GM23338 (cell line): ENCODE measurements at regions not wholly inside any gene's neighbourhood (a gene's known extent, or its start where the extent isn't known, plus 50 kb on each side); places are given as distances from the start of the nearest gene placed in this dataset.

Source experiments
- ATAC-seq: fragments of 200-7000 bp; cut with Tn5 transposase; 3 replicates; pipeline ENCODE4 v1.9.1; 2020
- DNase-seq: peaks from one replicate; pipeline ENCODE4 v3.0.0-alpha.2; 2015; ENCODE audit warnings: low spot score
- H2AFZ ChIP-seq: fragments of 200-600 bp; sonication (generic); 2 replicates; pipeline ENCODE4 v1.8.0; 2016; ENCODE audit warnings: antibody characterized with exemption, mild to moderate bottlenecking, moderate library complexity
- H3F3A ChIP-seq: fragments of 200-600 bp; sonication (generic); replicated peaks from 2 replicates; pipeline ENCODE4 v1.8.0; 2017; ENCODE audit warnings: antibody characterized with exemption, mixed run types, low read depth
- H3K27ac ChIP-seq: fragments of 200-600 bp; sonication (generic); 2 replicates; pipeline ENCODE4 v1.6.1; 2016; ENCODE audit warnings: low read depth
- H3K27me3 ChIP-seq: fragments of 200-600 bp; sonication (generic); 2 replicates; pipeline ENCODE4 v1.8.0; 2016; ENCODE audit warnings: mild to moderate bottlenecking, mixed run types, moderate library complexity; ENCODE audit not compliant: insufficient read depth
- H3K36me3 ChIP-seq: fragments of 200-600 bp; sonication (generic); 2 replicates; pipeline ENCODE4 v1.8.0; 2016; ENCODE audit warnings: mild to moderate bottlenecking; ENCODE audit not compliant: insufficient read depth
- H3K4me1 ChIP-seq: fragments of 200-600 bp; sonication (generic); 2 replicates; pipeline ENCODE4 v1.8.0; 2016; ENCODE audit warnings: mild to moderate bottlenecking, moderate library complexity; ENCODE audit not compliant: insufficient read depth
- H3K4me2 ChIP-seq: fragments of 200-600 bp; sonication (generic); 2 replicates; pipeline ENCODE4 v1.7.1; 2017; ENCODE audit warnings: mixed run types
- H3K4me3 ChIP-seq: fragments of 200-600 bp; sonication (generic); 2 replicates; pipeline ENCODE4 v1.6.1; 2016; ENCODE audit warnings: mixed run types
- H3K79me2 ChIP-seq: fragments of 200-600 bp; sonication (generic); replicated peaks from 2 replicates; pipeline ENCODE4 v1.8.0; 2017; ENCODE audit warnings: mild to moderate bottlenecking; ENCODE audit not compliant: insufficient read depth
- H3K9me2 ChIP-seq: fragments of 200-600 bp; sonication (generic); 2 replicates; pipeline ENCODE4 v1.8.0; 2017; ENCODE audit not compliant: insufficient read depth
- H4K20me1 ChIP-seq: fragments of 200-600 bp; sonication (generic); replicated peaks from 2 replicates; pipeline ENCODE4 v1.8.0; 2017; ENCODE audit warnings: mild to moderate bottlenecking; ENCODE audit not compliant: insufficient read depth
- H3K27ac Mint-ChIP-seq: 2 replicates; pipeline ENCODE4 v1.8.0; 2020; ENCODE audit warnings: inconsistent platforms, mild to moderate bottlenecking, moderate library complexity, mixed read lengths
- H3K27me3 Mint-ChIP-seq: 3 replicates; pipeline ENCODE4 v1.8.0; 2022; ENCODE audit warnings: low read depth, mild to moderate bottlenecking, moderate library complexity, mixed read lengths, inconsistent platforms; ENCODE audit not compliant: insufficient read depth, poor library complexity
- H3K36me3 Mint-ChIP-seq: 3 replicates; pipeline ENCODE4 v1.8.0; 2021; ENCODE audit warnings: low read depth, mild to moderate bottlenecking, inconsistent platforms, moderate library complexity, mixed read lengths
- H3K4me1 Mint-ChIP-seq: 3 replicates; pipeline ENCODE4 v1.8.0; 2020; ENCODE audit warnings: mild to moderate bottlenecking, inconsistent platforms, mixed read lengths
- H3K4me3 Mint-ChIP-seq: 3 replicates; pipeline ENCODE4 v1.8.0; 2021; ENCODE audit warnings: moderate library complexity, mild to moderate bottlenecking, inconsistent platforms, mixed read lengths
- H3K9me3 Mint-ChIP-seq: 3 replicates; pipeline ENCODE4 v1.8.0; 2020; ENCODE audit warnings: moderate library complexity, mild to moderate bottlenecking, inconsistent platforms, mixed read lengths
- CTCF ChIP-seq, 2 experiments: fragments of 200-600 bp in 1 of 2; sonication (generic) in 1 of 2; conservative IDR thresholded peaks; 2 replicates each; pipeline versions ENCODE4 v1.5.1 to v1.6.1; 2016 to 2017; ENCODE audit warnings: antibody characterized with exemption in 2 of 2, low read depth in 2 of 2, mild to moderate bottlenecking in 2 of 2, moderate library complexity in 1 of 2
- EZH2phosphoT487 ChIP-seq: fragments of 200-600 bp; sonication (generic); IDR thresholded peaks from one replicate; pipeline ENCODE4 v1.8.1; 2018; ENCODE audit warnings: antibody characterized with exemption; ENCODE audit not compliant: unreplicated experiment
- POLR2AphosphoS5 ChIP-seq: IDR thresholded peaks from 2 replicates; pipeline ENCODE4 v1.6.1; 2016; ENCODE audit warnings: antibody characterized with exemption, low read depth
- STAT1 ChIP-seq: IDR thresholded peaks from one replicate; pipeline ENCODE4 v1.6.1; 2016; ENCODE audit warnings: antibody characterized with exemption; ENCODE audit not compliant: unreplicated experiment
- ZNF331 ChIP-seq: fragments of 250-450 bp; sonication (Bioruptor Pico); IDR thresholded peaks from 2 replicates; pipeline ENCODE4 v1.5.0; 2020; ENCODE audit warnings: low read depth, mild to moderate bottlenecking, moderate library complexity
- ZNF462 ChIP-seq: fragments of 250-450 bp; sonication (Bioruptor Pico); IDR thresholded peaks from 2 replicates; pipeline ENCODE4 v1.5.0; 2020; ENCODE audit warnings: mild to moderate bottlenecking, moderate library complexity

GRCh38 chr6:91130126-91130525 lies 543.3 kb upstream of the MAP3K7 start:
- Histone ChIP-seq H3K27ac (no peak overlapping the region), H3F3A (no peaks in the 10 kb centered on the region), H4K20me1 (no peaks in the 10 kb centered on the region), H3K4me3 (no peak overlapping the region), H2AFZ (no peak overlapping the region), H3K79me2 (no peaks in the 10 kb centered on the region), H3K27me3 (no peaks in the 10 kb centered on the region), H3K4me2 (no peak overlapping the region), H3K36me3 (no peaks in the 10 kb centered on the region), H3K9me2 (peaks cover 3% of the 10 kb centered on the region; the same call in 1 of the 2 replicates), H3K4me1 (no peaks in the 10 kb centered on the region)
- Mint-ChIP-seq H3K9me3 (no peaks in the 10 kb centered on the region), H3K4me3 (no peak overlapping the region), H3K4me1 (peaks cover 7% of the 10 kb centered on the region), H3K27ac (no peak overlapping the region), H3K36me3 (no peaks in the 10 kb centered on the region), H3K27me3 (no peaks in the 10 kb centered on the region)
- DNase-seq (no peak), ATAC-seq (no peak)
- TF ChIP-seq STAT1, result no peak
- TF ChIP-seq EZH2phosphoT487, result no peak
- TF ChIP-seq POLR2AphosphoS5, result no peak

- TF ChIP-seq POLR2AphosphoS5, result no peak
- TF ChIP-seq ZNF331 (CRISPR knock-in tag), result no peak
- peak; percentile 23 to 28; a peak in 3 of 4 replicates for TF ChIP-seq CTCF (conservative IDR thresholded peaks at IDR 0.05; ENCODE audit: low read depth in 2 of 2)
- TF ChIP-seq ZNF462 (CRISPR knock-in tag), result peak; percentile 73; the same call in 1 of the 2 replicates
- H3K27me3 ChIP-seq, result no peaks in the 10 kb centered on the region
- no peak overlapping the region for H3K4me3 Mint-ChIP-seq
- no peak overlapping the region for H3K27ac Mint-ChIP-seq
- ATAC-seq (peak; percentile 73), DNase-seq (peak; percentile 64)
- peaks cover 3% of the 10 kb centered on the region; the same call in 1 of the 2 replicates for H3K9me2 ChIP-seq
- H3K36me3 ChIP-seq, result no peaks in the 10 kb centered on the region
- H3K36me3 Mint-ChIP-seq, result no peaks in the 10 kb centered on the region
- no peaks in the 10 kb centered on the region for H4K20me1 ChIP-seq
- H3F3A ChIP-seq, result no peaks in the 10 kb centered on the region
- peaks cover 10% of the 10 kb centered on the region for H3K4me1 Mint-ChIP-seq
- H3K4me1 ChIP-seq, result no peaks in the 10 kb centered on the region
- H3K4me3 ChIP-seq, result no peak overlapping the region
- H2AFZ ChIP-seq, result no peak overlapping the region
- no peaks in the 10 kb centered on the region for H3K27me3 Mint-ChIP-seq
- no peak overlapping the region for H3K4me2 ChIP-seq
- H3K79me2 ChIP-seq, result no peaks in the 10 kb centered on the region
- no peaks in the 10 kb centered on the region for H3K9me3 Mint-ChIP-seq
- H3K27ac ChIP-seq, result no peak overlapping the region
These were observed 540.9 kb upstream of the MAP3K7 start for GRCh38 chr6:91127752-91128151.
